ENCODE measurements at regions not wholly inside any gene's neighbourhood (a gene's known extent, or its start where the extent isn't known, plus 50 kb on each side); places are given as distances from the start of the nearest gene placed in this dataset.

DNA sequence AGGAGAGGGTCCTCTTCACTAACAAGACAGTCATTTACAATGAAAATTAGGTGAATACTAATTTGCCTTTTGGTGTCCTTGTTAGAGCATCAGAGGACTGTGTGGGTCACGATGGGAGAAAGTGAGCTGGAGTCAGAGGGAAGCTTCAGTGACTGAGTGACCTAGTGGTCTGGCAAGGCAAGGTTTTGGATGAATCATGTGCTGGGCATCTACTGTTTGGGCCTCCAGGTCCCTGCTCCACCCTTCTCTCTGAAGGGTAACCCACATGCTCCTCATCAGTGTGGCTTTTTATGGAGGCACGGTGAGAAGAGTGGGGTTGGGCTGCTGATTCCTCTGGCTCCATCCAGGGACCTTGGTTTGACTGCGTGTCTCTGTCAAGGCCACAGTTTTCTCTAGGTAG, 60.5 kb upstream of the EXOC2 start:
- TF ChIP-seq, protein P1, sequence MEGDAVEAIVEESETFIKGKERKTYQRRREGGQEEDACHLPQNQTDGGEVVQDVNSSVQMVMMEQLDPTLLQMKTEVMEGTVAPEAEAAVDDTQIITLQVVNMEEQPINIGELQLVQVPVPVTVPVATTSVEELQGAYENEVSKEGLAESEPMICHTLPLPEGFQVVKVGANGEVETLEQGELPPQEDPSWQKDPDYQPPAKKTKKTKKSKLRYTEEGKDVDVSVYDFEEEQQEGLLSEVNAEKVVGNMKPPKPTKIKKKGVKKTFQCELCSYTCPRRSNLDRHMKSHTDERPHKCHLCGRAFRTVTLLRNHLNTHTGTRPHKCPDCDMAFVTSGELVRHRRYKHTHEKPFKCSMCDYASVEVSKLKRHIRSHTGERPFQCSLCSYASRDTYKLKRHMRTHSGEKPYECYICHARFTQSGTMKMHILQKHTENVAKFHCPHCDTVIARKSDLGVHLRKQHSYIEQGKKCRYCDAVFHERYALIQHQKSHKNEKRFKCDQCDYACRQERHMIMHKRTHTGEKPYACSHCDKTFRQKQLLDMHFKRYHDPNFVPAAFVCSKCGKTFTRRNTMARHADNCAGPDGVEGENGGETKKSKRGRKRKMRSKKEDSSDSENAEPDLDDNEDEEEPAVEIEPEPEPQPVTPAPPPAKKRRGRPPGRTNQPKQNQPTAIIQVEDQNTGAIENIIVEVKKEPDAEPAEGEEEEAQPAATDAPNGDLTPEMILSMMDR (IDR thresholded peaks at IDR 0.05; ENCODE audit: low read depth, low read length), result no peak
- no peak for TF ChIP-seq EZH2phosphoT487 (IDR thresholded peaks at IDR 0.05; ENCODE audit: low read depth)
